ENCODE measurements at regions not wholly inside any gene's neighbourhood (a gene's known extent, or its start where the extent isn't known, plus 50 kb on each side); places are given as distances from the start of the nearest gene placed in this dataset.

DNA sequence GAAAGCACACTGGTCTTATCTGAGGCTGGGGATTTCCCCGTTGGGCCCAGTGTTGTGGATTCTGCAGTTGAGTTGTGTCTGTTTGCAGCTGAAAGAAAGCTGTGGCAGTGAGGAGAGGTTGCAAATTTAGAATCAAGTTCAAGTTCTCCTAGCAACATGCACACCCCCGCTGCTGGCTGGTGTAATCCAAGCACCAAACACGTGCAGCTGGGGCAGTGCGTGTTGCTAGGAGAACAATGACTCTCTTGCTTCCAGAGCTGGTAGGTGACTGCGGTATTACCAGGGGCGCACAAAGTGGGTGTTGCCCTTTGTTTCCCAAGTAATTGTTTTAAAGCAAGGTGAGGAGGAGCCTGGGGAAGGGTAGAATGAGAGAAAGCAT lies 91.5 kb downstream of the IER5 start:
- TF ChIP-seq, protein P1, sequence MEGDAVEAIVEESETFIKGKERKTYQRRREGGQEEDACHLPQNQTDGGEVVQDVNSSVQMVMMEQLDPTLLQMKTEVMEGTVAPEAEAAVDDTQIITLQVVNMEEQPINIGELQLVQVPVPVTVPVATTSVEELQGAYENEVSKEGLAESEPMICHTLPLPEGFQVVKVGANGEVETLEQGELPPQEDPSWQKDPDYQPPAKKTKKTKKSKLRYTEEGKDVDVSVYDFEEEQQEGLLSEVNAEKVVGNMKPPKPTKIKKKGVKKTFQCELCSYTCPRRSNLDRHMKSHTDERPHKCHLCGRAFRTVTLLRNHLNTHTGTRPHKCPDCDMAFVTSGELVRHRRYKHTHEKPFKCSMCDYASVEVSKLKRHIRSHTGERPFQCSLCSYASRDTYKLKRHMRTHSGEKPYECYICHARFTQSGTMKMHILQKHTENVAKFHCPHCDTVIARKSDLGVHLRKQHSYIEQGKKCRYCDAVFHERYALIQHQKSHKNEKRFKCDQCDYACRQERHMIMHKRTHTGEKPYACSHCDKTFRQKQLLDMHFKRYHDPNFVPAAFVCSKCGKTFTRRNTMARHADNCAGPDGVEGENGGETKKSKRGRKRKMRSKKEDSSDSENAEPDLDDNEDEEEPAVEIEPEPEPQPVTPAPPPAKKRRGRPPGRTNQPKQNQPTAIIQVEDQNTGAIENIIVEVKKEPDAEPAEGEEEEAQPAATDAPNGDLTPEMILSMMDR (IDR thresholded peaks at IDR 0.05), result no peak
- no peak for TF ChIP-seq POLR2A (IDR thresholded peaks at IDR 0.05)
